Bronchial epithelial cell (primary cell): ENCODE measurements at regions not wholly inside any gene's neighbourhood (a gene's known extent, or its start where the extent isn't known, plus 50 kb on each side); places are given as distances from the start of the nearest gene placed in this dataset.

Source experiments
- DNase-seq: peaks from one replicate; pipeline ENCODE4 v3.0.0-alpha.2; 2010; ENCODE audit warnings: low read depth
- FAIRE-seq: peaks from 2 replicates; lab custom pipeline; 2011; peaks lifted over from hg19 to GRCh38; lab: Jason Lieb, UNC
- H3K27me3 ChIP-seq: 2 replicates; pipeline ENCODE4 v1.5.1; 2011; ENCODE audit warnings: low read length; ENCODE audit not compliant: control insufficient read depth, insufficient read depth
- H3K36me3 ChIP-seq: 2 replicates; pipeline ENCODE4 v1.5.1; 2011; ENCODE audit warnings: low read length; ENCODE audit not compliant: control insufficient read depth, insufficient read depth
- H3K4me3 ChIP-seq: 2 replicates; pipeline ENCODE4 v1.5.1; 2011; ENCODE audit warnings: mild to moderate bottlenecking, low read depth, low read length, control low read depth
- TF ChIP-seq, protein P1 (sequence below): IDR thresholded peaks from 2 replicates; pipeline ENCODE4 v1.5.1; 2011; ENCODE audit warnings: mild to moderate bottlenecking, moderate library complexity, low read length, control low read depth, inconsistent platforms; ENCODE audit not compliant: insufficient read depth, severe bottlenecking

DNA sequence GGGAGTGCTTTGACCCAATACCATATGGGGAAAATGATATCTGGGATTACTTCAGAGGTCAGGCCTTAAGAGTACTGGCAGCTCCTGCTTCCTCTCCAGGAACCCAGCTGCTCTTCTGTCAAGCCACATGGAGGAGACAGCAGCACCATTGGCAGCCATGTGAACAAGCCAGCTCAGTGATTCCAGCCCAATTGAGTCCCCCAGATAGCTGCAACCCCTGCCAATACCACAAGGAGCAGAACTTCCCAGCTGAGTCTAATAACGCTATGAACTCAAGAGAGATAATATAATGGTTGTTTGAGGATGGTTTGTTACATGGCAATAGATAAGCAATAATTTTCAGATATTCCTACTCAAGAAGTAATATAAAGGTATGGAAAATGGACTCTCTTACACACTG is 126.8 kb upstream of the CPNE4 start:
- TF ChIP-seq, protein P1, sequence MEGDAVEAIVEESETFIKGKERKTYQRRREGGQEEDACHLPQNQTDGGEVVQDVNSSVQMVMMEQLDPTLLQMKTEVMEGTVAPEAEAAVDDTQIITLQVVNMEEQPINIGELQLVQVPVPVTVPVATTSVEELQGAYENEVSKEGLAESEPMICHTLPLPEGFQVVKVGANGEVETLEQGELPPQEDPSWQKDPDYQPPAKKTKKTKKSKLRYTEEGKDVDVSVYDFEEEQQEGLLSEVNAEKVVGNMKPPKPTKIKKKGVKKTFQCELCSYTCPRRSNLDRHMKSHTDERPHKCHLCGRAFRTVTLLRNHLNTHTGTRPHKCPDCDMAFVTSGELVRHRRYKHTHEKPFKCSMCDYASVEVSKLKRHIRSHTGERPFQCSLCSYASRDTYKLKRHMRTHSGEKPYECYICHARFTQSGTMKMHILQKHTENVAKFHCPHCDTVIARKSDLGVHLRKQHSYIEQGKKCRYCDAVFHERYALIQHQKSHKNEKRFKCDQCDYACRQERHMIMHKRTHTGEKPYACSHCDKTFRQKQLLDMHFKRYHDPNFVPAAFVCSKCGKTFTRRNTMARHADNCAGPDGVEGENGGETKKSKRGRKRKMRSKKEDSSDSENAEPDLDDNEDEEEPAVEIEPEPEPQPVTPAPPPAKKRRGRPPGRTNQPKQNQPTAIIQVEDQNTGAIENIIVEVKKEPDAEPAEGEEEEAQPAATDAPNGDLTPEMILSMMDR, result no peak
- Histone ChIP-seq H3K4me3 (no peak overlapping the region), H3K36me3 (no peaks in the 10 kb centered on the region), H3K27me3 (no peaks in the 10 kb centered on the region)
- no peak for FAIRE-seq
- DNase-seq, result no peak

DNA sequence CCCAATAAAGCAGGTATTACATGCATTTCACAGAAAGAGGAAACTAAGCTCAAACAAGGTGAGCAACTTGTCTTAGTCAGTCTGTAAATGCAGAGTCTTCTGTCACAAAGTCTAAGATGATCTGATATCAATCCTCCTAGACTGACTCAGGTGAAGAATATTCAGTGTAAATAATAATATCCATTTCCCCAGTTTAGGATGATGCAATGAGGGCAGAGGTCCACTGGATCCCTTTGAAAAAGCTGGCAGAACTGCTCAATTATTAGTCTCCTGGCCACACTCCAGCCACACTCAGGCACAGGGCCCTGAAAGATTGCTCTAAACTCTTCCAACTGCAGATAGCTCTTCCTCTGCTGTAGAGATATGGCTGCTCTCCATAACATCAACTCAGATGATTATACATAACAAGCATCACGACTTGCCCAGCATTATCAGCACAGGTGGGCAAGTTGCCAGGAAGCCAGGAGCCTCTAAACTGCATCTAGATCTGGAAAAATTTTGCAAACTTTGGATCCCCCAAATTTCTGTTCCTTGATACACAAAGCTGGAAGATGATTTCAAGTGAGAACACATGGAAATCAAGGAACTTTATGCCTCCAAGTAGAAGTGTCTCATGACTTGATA is 129.8 kb upstream of the CPNE4 start:
- TF ChIP-seq, protein P1, result no peak
- peak; percentile 82 for DNase-seq
- no peaks in the 10 kb centered on the region for H3K27me3 ChIP-seq
- peak; percentile 13 for FAIRE-seq
- H3K36me3 ChIP-seq, result no peaks in the 10 kb centered on the region
- no peak overlapping the region for H3K4me3 ChIP-seq

DNA sequence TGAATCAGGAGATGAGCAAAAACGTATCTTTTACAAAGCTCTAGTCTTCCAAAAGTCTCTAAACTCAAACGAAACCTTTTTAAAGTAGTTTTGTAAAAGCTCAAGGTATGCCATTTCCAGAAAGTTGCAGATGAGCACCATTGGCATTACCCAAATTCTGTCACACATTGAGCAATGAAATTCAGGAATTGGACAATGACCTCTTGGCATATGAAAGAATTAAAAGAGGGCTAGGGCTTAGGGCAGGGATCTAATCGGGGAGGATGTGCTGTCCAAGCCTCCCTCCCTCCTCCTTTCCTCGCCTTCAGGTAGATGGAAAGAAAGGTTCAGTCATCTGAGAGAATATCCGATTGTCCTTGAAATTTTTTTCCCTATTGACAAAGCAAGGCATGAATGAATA is 133.1 kb upstream of the CPNE4 start:
- H3K27me3 ChIP-seq, result no peaks in the 10 kb centered on the region
- no peaks in the 10 kb centered on the region for H3K36me3 ChIP-seq
- no peak for FAIRE-seq
- DNase-seq, result no peak
- TF ChIP-seq, protein P1, result no peak
- H3K4me3 ChIP-seq, result no peak overlapping the region

DNA sequence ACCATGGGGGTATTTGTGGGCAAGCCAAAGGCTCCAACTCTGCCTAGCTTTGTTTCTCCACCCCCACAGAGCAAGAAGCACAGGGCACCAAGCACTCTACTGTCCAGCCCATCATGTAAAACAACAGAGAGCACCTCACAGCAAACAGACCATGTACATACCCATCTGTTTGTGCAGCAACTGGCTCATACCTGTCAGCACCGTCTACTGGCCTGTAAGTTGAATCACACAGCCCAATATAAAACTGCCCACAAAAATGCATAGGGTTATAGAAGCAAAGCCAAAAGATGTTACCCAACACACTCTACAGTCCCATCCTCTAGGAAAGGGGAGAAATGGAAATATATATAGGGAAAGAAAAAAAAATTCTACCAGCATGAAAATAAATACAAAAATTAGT is 139.7 kb upstream of the CPNE4 start:
- Histone ChIP-seq H3K27me3 (no peaks in the 10 kb centered on the region), H3K36me3 (no peaks in the 10 kb centered on the region), H3K4me3 (no peak overlapping the region)
- peak; percentile 64 for FAIRE-seq
- TF ChIP-seq, protein P1, result peak; percentile 19
- DNase-seq, result peak; percentile 43

DNA sequence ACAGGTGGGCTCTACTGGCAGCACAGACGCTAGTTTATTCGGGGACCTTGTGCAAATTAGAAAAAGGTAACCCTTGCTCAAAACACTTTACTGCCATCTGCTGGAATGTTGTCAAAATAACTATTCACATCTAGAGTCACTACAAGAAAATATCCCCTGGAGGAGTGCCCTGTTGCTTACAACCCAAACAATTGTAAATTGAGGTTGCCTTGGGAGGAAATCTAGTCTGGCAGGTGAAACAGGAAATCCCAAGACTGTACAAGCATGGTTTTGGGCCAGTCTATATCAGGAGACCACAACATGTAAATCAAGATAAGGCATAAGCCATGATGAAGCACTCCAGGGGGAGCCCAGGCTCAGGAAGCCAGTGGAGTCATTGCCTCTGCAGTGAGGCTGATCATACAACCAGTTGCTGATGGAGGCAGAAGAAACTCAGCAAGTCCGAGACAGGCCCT is 136.8 kb upstream of the ACP3 start:
- DNase-seq (peak; percentile 65), FAIRE-seq (peak; percentile 60)
- no peak overlapping the region for H3K4me3 ChIP-seq
- no peaks in the 10 kb centered on the region for H3K27me3 ChIP-seq
- no peaks in the 10 kb centered on the region for H3K36me3 ChIP-seq
- TF ChIP-seq, protein P1, result peak; percentile 65

DNA sequence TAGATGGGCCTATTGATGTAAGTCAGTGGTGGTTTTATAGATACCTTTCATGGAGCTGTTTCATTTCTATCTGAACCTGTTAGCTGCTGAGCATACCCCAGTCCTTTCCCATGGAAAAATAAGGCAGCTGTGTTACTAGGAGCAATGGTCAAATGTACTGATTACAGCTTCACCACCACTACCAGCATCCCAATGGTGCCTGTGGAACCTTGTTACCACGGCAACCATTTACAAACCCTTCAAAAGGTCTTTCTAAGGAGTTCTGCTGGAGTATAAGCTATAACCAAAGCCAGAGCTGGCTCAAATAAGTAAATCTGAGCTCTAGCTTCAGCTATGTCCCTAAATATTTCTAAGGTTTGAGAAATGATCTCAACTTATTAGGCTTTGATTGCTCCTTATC is 133.4 kb upstream of the ACP3 start:
- no peaks in the 10 kb centered on the region for H3K27me3 ChIP-seq
- FAIRE-seq (no peak), DNase-seq (no peak)
- no peak overlapping the region for H3K4me3 ChIP-seq
- TF ChIP-seq, protein P1, result no peak
- H3K36me3 ChIP-seq, result no peaks in the 10 kb centered on the region
